HUES64 (cell line): ENCODE measurements at regions not wholly inside any gene's neighbourhood (a gene's known extent, or its start where the extent isn't known, plus 50 kb on each side); places are given as distances from the start of the nearest gene placed in this dataset.

Experiments used
- H3K27ac ChIP-seq: 2 replicates; pipeline ENCODE4 v1.7.0; 2013; ENCODE audit warnings: low read depth, low read length, inconsistent platforms
- H3K27me3 ChIP-seq: 2 replicates; pipeline ENCODE4 v1.6.1; 2013; ENCODE audit warnings: mild to moderate bottlenecking, low read length; ENCODE audit not compliant: insufficient read depth
- H3K36me3 ChIP-seq: 2 replicates; pipeline ENCODE4 v1.6.1; 2013; ENCODE audit warnings: mild to moderate bottlenecking, low read length; ENCODE audit not compliant: insufficient read depth
- H3K4me1 ChIP-seq: 2 replicates; pipeline ENCODE4 v1.6.1; 2013; ENCODE audit warnings: mild to moderate bottlenecking, low read length, moderate library complexity; ENCODE audit not compliant: insufficient read depth
- H3K4me3 ChIP-seq: 2 replicates; pipeline ENCODE4 v1.5.1; 2013; ENCODE audit warnings: mild to moderate bottlenecking, low read length, moderate library complexity
- H3K9ac ChIP-seq: 2 replicates; pipeline ENCODE4 v1.6.1; 2013; ENCODE audit warnings: mild to moderate bottlenecking, low read depth, low read length
- H3K9me3 ChIP-seq: 2 replicates; pipeline ENCODE4 v1.6.1; 2013; ENCODE audit warnings: low read depth, low read length; ENCODE audit not compliant: insufficient read depth
- WGBS: fragments of 150-250, 120-280 bp; methylation state at CpG from one replicate; pipeline ENCODE4 v1.1.7; 2013; ENCODE audit warnings: missing lambda C conversion rate; 5-methylcytosine and 5-hydroxymethylcytosine counted together

DNA sequence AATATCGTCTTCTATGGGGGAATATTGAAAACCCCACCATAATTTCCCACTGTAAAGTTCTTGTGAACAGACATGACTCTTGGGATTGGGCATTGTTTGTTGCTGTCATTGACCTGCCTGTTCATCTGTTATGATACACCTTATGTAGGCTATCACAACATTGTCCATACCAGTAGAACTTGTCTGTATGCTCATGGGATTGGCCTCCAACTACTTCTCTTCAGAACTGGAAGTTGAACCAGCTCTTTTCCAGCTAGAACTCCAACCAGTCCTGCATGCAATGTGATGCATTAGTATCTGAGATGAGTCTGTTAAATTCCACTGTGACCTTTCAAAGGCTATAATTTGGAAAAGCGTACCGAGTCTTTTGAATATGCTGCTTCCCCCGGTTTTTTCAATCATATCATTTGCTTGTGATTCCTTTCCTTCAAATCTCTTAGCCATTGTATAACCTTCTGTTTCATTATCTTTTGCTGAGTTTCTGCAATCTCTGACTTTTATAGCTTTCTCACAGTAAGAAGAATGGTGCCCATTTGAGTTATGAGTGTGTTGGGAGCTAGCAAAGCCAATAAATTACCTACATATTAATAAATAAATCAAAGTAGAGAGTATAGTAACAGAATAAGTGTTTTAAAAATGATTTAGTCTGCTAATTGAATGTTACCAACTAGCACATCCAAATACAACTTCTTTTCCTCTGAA lies 101.9 kb downstream of the PLK2 start:
- H3K4me1 ChIP-seq: peaks cover 17% of the 10 kb centered on the region
- no peak overlapping the region for H3K4me3 ChIP-seq
- 93% methylated on average over 3 of the region's 4 CpGs for WGBS
- H3K27me3 ChIP-seq: no peaks in the 10 kb centered on the region
- no peak overlapping the region for H3K27ac ChIP-seq
- H3K36me3 ChIP-seq: no peaks in the 10 kb centered on the region
- no peaks in the 10 kb centered on the region for H3K9me3 ChIP-seq
- H3K9ac ChIP-seq: no peak overlapping the region

GRCh38 chr5:58357121-58357520 lies 102.8 kb downstream of the PLK2 start:
- H3K27me3 ChIP-seq: no peaks in the 10 kb centered on the region
- no peaks in the 10 kb centered on the region for H3K36me3 ChIP-seq
- no peak overlapping the region for H3K27ac ChIP-seq
- H3K9me3 ChIP-seq: no peaks in the 10 kb centered on the region
- H3K9ac ChIP-seq: no peak overlapping the region
- WGBS: 100% methylated on average over 1 of the region's 2 CpGs
- H3K4me1 ChIP-seq: peaks cover 17% of the 10 kb centered on the region
- H3K4me3 ChIP-seq: no peak overlapping the region

GRCh38 chr5:58356662-58357061 lies 103.2 kb downstream of the PLK2 start:
- no peak overlapping the region for H3K9ac ChIP-seq
- 96% methylated on average over 3 of the region's 4 CpGs for WGBS
- H3K27me3 ChIP-seq: no peaks in the 10 kb centered on the region
- no peak overlapping the region for H3K27ac ChIP-seq
- H3K36me3 ChIP-seq: no peaks in the 10 kb centered on the region
- H3K4me3 ChIP-seq: no peak overlapping the region
- peaks cover 17% of the 10 kb centered on the region for H3K4me1 ChIP-seq
- no peaks in the 10 kb centered on the region for H3K9me3 ChIP-seq

DNA sequence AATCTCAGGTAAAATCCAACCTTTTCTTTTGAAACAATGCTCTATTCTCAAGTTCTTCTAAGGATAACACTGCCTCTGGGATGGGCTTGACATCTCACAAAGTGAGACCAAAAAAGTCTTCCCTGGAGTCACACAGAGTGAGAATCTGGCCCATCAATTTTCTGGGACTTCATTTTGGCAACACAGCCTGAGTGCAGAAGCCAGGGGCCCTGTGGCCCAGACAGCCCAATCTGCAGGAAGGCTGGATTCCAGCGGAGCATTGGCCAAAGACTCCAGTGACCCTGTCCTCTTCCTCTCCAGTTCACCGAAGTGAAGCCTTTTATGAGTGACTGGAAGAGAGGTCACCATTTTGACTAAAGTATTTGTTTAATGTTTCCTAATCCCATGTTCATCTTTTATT lies 105.1 kb downstream of the PLK2 start:
- no peak overlapping the region for H3K4me3 ChIP-seq
- H3K27ac ChIP-seq: no peak overlapping the region
- peaks cover 7% of the 10 kb centered on the region; the same call in 1 of the 2 replicates for H3K4me1 ChIP-seq
- no peak overlapping the region for H3K9ac ChIP-seq
- no peaks in the 10 kb centered on the region for H3K36me3 ChIP-seq
- peaks cover 5% of the 10 kb centered on the region; the same call in 1 of the 2 replicates for H3K9me3 ChIP-seq
- WGBS: 100% methylated on average over 2 of the region's 2 CpGs
- H3K27me3 ChIP-seq: no peaks in the 10 kb centered on the region

GRCh38 chr5:58353992-58354391 lies 105.9 kb downstream of the PLK2 start:
- H3K36me3 ChIP-seq: no peaks in the 10 kb centered on the region
- H3K9me3 ChIP-seq: peaks cover 5% of the 10 kb centered on the region; the same call in 1 of the 2 replicates
- H3K27ac ChIP-seq: no peak overlapping the region
- H3K27me3 ChIP-seq: no peaks in the 10 kb centered on the region
- 0 out of 2 replicates have a peak, but pooled peaks cover 7% of the 10 kb centered on the region for H3K4me1 ChIP-seq
- H3K9ac ChIP-seq: no peak overlapping the region
- no peak overlapping the region for H3K4me3 ChIP-seq

DNA sequence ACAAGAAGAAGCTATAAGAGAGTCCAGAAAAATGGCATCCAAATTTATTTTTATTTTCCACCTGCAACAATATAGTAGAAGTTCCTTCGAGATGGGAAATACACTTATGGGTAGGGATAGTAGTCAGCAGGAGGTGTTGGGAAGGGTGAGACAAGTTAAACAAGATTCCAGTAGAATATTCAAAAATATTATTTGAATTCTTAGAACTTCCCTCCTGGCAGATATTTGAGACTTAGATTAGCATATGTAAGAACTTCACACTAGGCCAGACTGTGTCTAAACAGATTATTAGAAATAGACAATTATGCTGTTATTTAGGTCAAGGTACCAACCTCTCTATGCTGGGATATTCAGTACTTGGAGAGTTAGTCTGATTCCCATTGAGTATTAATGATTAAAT lies 108.7 kb downstream of the PLK2 start:
- Histone ChIP-seq H3K27ac (no peak overlapping the region), H3K4me3 (no peak overlapping the region), H3K27me3 (no peaks in the 10 kb centered on the region), H3K4me1 (0 out of 2 replicates have a peak, but pooled peaks cover 7% of the 10 kb centered on the region), H3K36me3 (no peaks in the 10 kb centered on the region), H3K9me3 (peaks cover 5% of the 10 kb centered on the region; the same call in 1 of the 2 replicates), H3K9ac (no peak overlapping the region)
- no CpG with 5 or more reads among the region's 1 CpG for WGBS

GRCh38 chr5:58348996-58349728 lies 110.7 kb downstream of the PLK2 start:
- 83% methylated on average over 3 of the region's 6 CpGs for WGBS
- H3K36me3 ChIP-seq: no peaks in the 10 kb centered on the region
- H3K27ac ChIP-seq: no peak overlapping the region
- H3K9me3 ChIP-seq: peaks cover 5% of the 10 kb centered on the region; the same call in 1 of the 2 replicates
- H3K9ac ChIP-seq: no peak overlapping the region
- no peaks in the 10 kb centered on the region for H3K27me3 ChIP-seq
- 0 out of 2 replicates have a peak, but pooled peaks cover 5% of the 10 kb centered on the region for H3K4me1 ChIP-seq
- H3K4me3 ChIP-seq: no peak overlapping the region

DNA sequence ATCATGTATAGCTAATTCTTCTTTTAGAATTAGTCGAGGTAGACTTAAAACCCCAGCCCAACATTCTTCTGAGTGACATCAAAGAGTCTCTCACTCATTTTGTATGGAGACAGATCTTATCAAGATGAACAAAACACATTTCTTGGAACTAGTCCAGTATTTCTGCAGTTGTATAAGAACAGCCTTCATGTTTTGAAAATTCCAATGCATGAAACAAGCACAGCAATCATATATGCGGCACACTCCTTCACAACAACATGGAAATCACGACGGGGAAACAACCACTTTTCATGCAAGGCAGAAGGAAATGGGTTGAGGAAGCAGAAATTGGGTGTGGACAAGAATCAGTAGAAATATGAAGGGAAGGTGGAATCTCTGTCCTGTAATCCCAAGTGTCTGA lies 113.8 kb downstream of the PLK2 start:
- no peaks in the 10 kb centered on the region for H3K36me3 ChIP-seq
- H3K27me3 ChIP-seq: no peaks in the 10 kb centered on the region
- no peaks in the 10 kb centered on the region for H3K4me1 ChIP-seq
- H3K4me3 ChIP-seq: no peak overlapping the region
- H3K27ac ChIP-seq: no peak overlapping the region
- H3K9me3 ChIP-seq: peaks cover 5% of the 10 kb centered on the region; the same call in 1 of the 2 replicates
- H3K9ac ChIP-seq: no peak overlapping the region
- 96% methylated on average over 4 of the region's 4 CpGs for WGBS

DNA sequence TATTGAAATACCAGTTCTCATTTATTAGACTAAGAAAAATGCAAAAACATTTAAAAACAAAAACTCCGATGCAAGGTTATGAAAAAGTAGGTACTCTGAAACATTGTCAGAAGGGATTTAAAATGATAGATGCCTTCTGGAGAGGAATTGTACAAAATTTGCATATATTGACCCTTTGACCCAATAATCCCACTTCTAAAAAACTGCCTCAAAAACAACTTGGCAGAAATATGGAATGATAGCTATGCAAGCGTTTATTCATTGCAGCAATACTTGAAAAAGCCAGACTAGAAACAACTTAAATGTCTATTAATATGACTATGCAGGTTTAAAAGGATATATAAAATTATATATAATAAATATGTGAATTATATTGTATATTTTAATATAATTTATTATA lies 118.4 kb downstream of the PLK2 start:
- Histone ChIP-seq H3K4me3 (no peak overlapping the region), H3K27ac (no peak overlapping the region), H3K36me3 (no peaks in the 10 kb centered on the region), H3K4me1 (no peaks in the 10 kb centered on the region), H3K9me3 (no peaks in the 10 kb centered on the region), H3K9ac (no peak overlapping the region), H3K27me3 (no peaks in the 10 kb centered on the region)
- WGBS: 100% methylated on average over 1 of the region's 2 CpGs

GRCh38 chr5:58335518-58335917 lies 124.4 kb downstream of the PLK2 start:
- Histone ChIP-seq H3K4me1 (no peaks in the 10 kb centered on the region), H3K9ac (no peak overlapping the region), H3K9me3 (no peaks in the 10 kb centered on the region), H3K27ac (no peak overlapping the region), H3K4me3 (no peak overlapping the region), H3K27me3 (no peaks in the 10 kb centered on the region), H3K36me3 (no peaks in the 10 kb centered on the region)

- H3K27me3 ChIP-seq: no peaks in the 10 kb centered on the region
- no peak overlapping the region for H3K4me3 ChIP-seq
- H3K9ac ChIP-seq: no peak overlapping the region
- no peaks in the 10 kb centered on the region for H3K36me3 ChIP-seq
- H3K9me3 ChIP-seq: no peaks in the 10 kb centered on the region
- no peak overlapping the region for H3K27ac ChIP-seq
- H3K4me1 ChIP-seq: no peaks in the 10 kb centered on the region
Observed at GRCh38 chr5:58334035-58334434, 125.9 kb downstream of the PLK2 start.
